Heart left ventricle (tissue), 16 donors: ENCODE measurements at regions not wholly inside any gene's neighbourhood (a gene's known extent, or its start where the extent isn't known, plus 50 kb on each side); places are given as distances from the start of the nearest gene placed in this dataset.
"Not testable (repeated sequence)": the region's sequence is repeated elsewhere in the genome, so short reads cannot be mapped to it uniquely, and the experiment has no call there.

Experiments used
- ATAC-seq, 4 donors: fragments of 200-7000 bp; cut with Tn5 transposase; one replicate each; pipeline ENCODE4 v1.9.1; 2020 to 2022; ENCODE audit warnings: moderate library complexity in 4 of 4, mild to moderate bottlenecking in 3 of 4, moderate number of reproducible peaks in 1 of 4
- DNase-seq, 5 donors: peaks; one replicate each; pipeline ENCODE4 v3.0.0-alpha.2; 2020
- H3K27ac ChIP-seq, 12 donors: fragments of 200-600 bp; sonication (generic) in 4 of 12; one replicate each; pipeline versions ENCODE4 v1.5.0 to v1.8.0; 2016 to 2022; ENCODE audit warnings: mild to moderate bottlenecking in 2 of 12
- H3K27me3 ChIP-seq, 9 donors: fragments of 200-600 bp; sonication (generic) in 2 of 9; one replicate each; pipeline versions ENCODE4 v1.5.1 to v1.8.0; 2016 to 2022; ENCODE audit warnings: mild to moderate bottlenecking in 3 of 9
- H3K36me3 ChIP-seq, 9 donors: fragments of 200-600 bp; sonication (generic) in 2 of 9; one replicate each; pipeline versions ENCODE4 v1.5.0 to v1.8.0; 2018 to 2022; ENCODE audit warnings: mild to moderate bottlenecking in 2 of 9
- H3K4me1 ChIP-seq, 12 donors: fragments of 200-600 bp; sonication (generic) in 4 of 12; one replicate each; pipeline versions ENCODE4 v1.5.0 to v1.8.0; 2016 to 2022; ENCODE audit warnings: mild to moderate bottlenecking in 3 of 12
- H3K4me3 ChIP-seq, 12 donors: fragments of 200-600 bp; sonication (generic) in 4 of 12; one replicate each; pipeline versions ENCODE4 v1.5.0 to v1.8.0; 2017 to 2022; ENCODE audit warnings: mild to moderate bottlenecking in 9 of 12, moderate library complexity in 4 of 12
- H3K9me3 ChIP-seq, 12 donors: fragments of 200-600 bp; sonication (generic) in 4 of 12; one replicate each; pipeline versions ENCODE4 v1.5.0 to v1.8.0; 2016 to 2022; ENCODE audit warnings: mild to moderate bottlenecking in 1 of 12
- CTCF ChIP-seq, 12 donors: fragments of 200-600 bp; sonication (generic) in 4 of 12; IDR thresholded peaks; one replicate each; pipeline versions ENCODE4 v1.5.0 to v1.8.0; 2018 to 2022; ENCODE audit warnings: antibody characterized with exemption in 12 of 12, mild to moderate bottlenecking in 5 of 12
- POLR2A ChIP-seq, 2 donors: fragments of 450-650 bp; IDR thresholded peaks; one replicate each; pipeline ENCODE4 v1.6.1; 2017; ENCODE audit warnings: antibody characterized with exemption in 2 of 2, mild to moderate bottlenecking in 2 of 2, moderate library complexity in 2 of 2
- WGBS, 4 donors: extraction: QIAGEN DNeasy Blood & Tissue Kit in 2 of 4; methylation state at CpG; one replicate each; pipeline versions ENCODE4 v1.1.5 to v1.1.7; 2013 to 2018; 5-methylcytosine and 5-hydroxymethylcytosine counted together
- intact Hi-C, 10 donors: fragments of 100-400 bp; cut with DNase I; formaldehyde crosslinking; loops; one replicate each; pipeline versions ENCODE4 v1.11.1 to v1.14.2; 2022
- donor health status: ischemic (EF 13 %, LVEDD 7.1; RV severe dilation, severe dysfunction).
- donor health status: healthy with polysubstance abuse.
- donor health status: DM: no; HTN: yes; CAD: no.
- donor health status: DM: no; HTN: no; CAD: no.
- donor health status: ischemic (EF 25% LVEDD 6.9; RV normal size, moderate dysfunction).
- donor health status: ischemic (EF 25% LVEDD 5.7; RV mildly dilated, moderate dysfunction).
- donor health status: healthy.
- donor health status: DM: yes; HTN: yes; CAD: no.
- donor health status: ischemic (EF 35%, LVEDD 5.7; RV mildly dilated, moderate dysfunction).
- donor health status: nonischemic (EF 11% LVEDD 7.7; RV severe dilation, severe dysfunction).
- donor health status: DM: yes; HTN: yes; CAD: no.
- donor health status: PGD.
- donor health status: ischemic (EF 29% LVEDD 5.4; RV normal size, mild dysfunction).
- donor health status: nonischemic (EF 23%, LVEDD 6.1; RV moderate dilation, normal function).

- no peak for TF ChIP-seq POLR2A (IDR thresholded peaks at IDR 0.05)
- 9 to 31% (median 27%) methylated on average over 1 of the region's 1 CpG for WGBS, 4 donors
- Histone ChIP-seq H3K9me3 (peaks cover 0 to 14% (median 0%) of the 10 kb centered on the region in 12 donors), H3K27me3 (no peaks in the 10 kb centered on the region), H3K36me3 (no peaks in the 10 kb centered on the region), H3K27ac (no peak overlapping the region), H3K4me1 (no peaks in the 10 kb centered on the region), H3K4me3 (no peak overlapping the region)
- DNase-seq (no peak), ATAC-seq (no peak)
- intact Hi-C loops = no loop called here
These were observed 349.5 kb upstream of the EDA2R start for GRCh38 chrX:66988331-66988730.

DNA sequence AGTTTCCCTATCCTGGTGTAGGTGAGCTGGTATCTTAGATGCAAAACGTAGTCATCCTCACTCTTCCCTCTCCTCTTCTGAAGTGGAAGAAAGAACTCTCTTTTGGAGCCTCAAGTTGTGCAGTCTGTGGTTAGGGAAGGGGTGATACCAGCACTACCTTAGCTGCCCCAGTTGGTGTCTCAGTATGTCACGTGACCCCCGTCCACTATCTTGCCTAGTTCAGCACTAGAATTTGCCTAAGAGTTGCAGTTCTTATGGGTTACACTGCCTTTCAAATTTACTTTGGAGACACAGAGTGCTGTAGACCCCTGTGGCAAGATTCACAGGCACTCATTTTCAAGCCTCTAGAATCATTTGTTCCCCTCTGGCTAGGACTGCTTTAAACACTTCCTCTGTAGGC, 322.8 kb upstream of the EDA2R start:
- no peak overlapping the region for H3K4me3 ChIP-seq
- H3K4me1 ChIP-seq = no peaks in the 10 kb centered on the region
- 62 to 81% (median 68%) methylated on average over 3 of the region's 3 CpGs for WGBS, 4 donors
- TF ChIP-seq POLR2A (IDR thresholded peaks at IDR 0.05) (no peak), CTCF (IDR thresholded peaks at IDR 0.05) (no peak)
- H3K36me3 ChIP-seq = no peaks in the 10 kb centered on the region
- DNase-seq (no peak), ATAC-seq (no peak)
- intact Hi-C loops = no loop called here
- no peak overlapping the region for H3K27ac ChIP-seq
- H3K9me3 ChIP-seq = peaks cover 0 to 26% (median 0%) of the 10 kb centered on the region in 12 donors
- no peaks in the 10 kb centered on the region for H3K27me3 ChIP-seq

DNA sequence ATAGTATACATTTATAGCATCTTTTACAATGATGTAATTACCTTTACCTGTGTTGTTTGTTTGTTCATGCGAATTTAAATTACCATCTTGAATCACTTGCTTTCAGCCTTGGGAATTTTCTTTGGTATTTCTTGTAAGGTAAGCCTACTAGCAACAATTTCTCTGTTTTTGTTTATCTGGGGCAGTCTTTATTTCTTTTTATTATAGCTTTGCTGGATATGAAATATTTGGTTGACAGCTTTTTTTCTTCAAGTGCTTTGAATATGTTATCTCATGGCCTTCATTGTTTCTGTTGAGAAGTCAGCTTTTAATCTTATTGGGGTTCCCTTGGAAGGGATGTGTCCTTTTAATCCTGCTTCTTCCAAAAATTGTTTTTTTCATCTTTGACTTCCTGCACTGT, 292.8 kb upstream of the EDA2R start:
- intact Hi-C loops = no loop called here
- Histone ChIP-seq H3K4me3 (no peak overlapping the region), H3K9me3 (peaks cover 0 to 25% (median 6%) of the 10 kb centered on the region in 12 donors), H3K4me1 (no peaks in the 10 kb centered on the region), H3K27ac (no peak overlapping the region), H3K36me3 (no peaks in the 10 kb centered on the region), H3K27me3 (no peaks in the 10 kb centered on the region)
- no peak for ATAC-seq
- WGBS, 4 donors = 75 to 89% (median 86%) methylated on average over 1 of the region's 1 CpG
- no peak for DNase-seq
- TF ChIP-seq CTCF (IDR thresholded peaks at IDR 0.05) (no peak), POLR2A (IDR thresholded peaks at IDR 0.05) (no peak)

DNA sequence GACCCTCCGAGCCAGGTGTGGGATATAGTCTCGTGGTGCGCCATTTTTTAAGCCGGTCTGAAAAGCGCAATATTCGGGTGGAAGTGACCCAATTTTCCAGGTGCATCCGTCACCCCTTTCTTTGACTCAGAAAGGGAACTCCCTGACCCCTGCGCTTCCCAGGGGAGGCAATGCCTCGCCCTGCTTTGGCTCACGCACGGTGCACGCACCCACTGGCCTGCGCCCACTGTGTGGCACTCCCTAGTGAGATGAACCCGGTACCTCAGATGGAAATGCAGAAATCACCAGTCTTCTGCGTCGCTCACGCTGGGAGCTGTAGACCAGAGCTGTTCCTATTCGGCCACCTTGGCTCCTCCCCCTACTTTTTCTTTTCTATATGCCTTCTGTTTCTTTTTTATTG, 291.6 kb upstream of the EDA2R start:
- 71 to 92% (median 88%) methylated on average over 14 to 18 of the region's 18 CpGs for WGBS, 4 donors
- H3K27me3 ChIP-seq = not testable (repeated sequence)

DNA sequence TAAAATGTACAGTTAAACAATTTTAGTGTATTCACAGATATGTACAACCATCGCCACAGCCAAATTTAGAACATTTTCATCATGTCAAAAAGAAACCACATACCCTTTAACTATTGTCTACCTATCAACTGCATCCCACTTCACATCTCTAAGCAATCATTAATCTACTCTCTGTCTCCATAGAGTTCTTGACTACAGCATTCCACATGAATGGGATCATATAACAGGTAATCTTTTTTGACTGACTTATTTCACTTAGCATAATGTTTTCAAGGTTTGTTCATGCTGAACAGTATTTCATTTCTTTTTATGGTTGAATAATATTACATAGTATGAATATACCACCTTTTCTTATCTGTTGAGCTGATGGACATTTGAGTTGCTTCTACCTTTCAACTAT, 281.4 kb upstream of the EDA2R start:
- ATAC-seq (no peak), DNase-seq (no peak)
- no peaks in the 10 kb centered on the region for H3K36me3 ChIP-seq
- peaks cover 0 to 9% (median 0%) of the 10 kb centered on the region in 12 donors for H3K9me3 ChIP-seq
- intact Hi-C loops = no loop called here
- H3K27ac ChIP-seq = no peak overlapping the region
- TF ChIP-seq POLR2A (IDR thresholded peaks at IDR 0.05) = no peak
- no peak for TF ChIP-seq CTCF (IDR thresholded peaks at IDR 0.05)
- no peak overlapping the region for H3K4me3 ChIP-seq
- no peaks in the 10 kb centered on the region for H3K27me3 ChIP-seq
- WGBS, 4 donors = 73 to 85% (median 81%) methylated on average over 1 of the region's 1 CpG
- H3K4me1 ChIP-seq = no peaks in the 10 kb centered on the region

More for the DNA sequence above, 291.6 kb upstream of the EDA2R start:
- DNase-seq, H3K36me3 ChIP-seq, H3K4me1 ChIP-seq, intact Hi-C loops, H3K27ac ChIP-seq, H3K4me3 ChIP-seq, ATAC-seq: not testable (repeated sequence)
- H3K9me3 ChIP-seq = peaks cover 0 to 25% (median 6%) of the 10 kb centered on the region in 12 donors
